K562 (cell line): ENCODE measurements at regions not wholly inside any gene's neighbourhood (a gene's known extent, or its start where the extent isn't known, plus 50 kb on each side); places are given as distances from the start of the nearest gene placed in this dataset.

Source experiments
- ATAC-seq: fragments of 200-7000 bp; cut with Tn5 transposase; 3 replicates; pipeline ENCODE4 v1.9.1; 2020; ENCODE audit warnings: moderate library complexity
- BruUV-seq: library from RNA; stranded (reverse); fragments of 400-500 nt; replicated peaks from 2 replicates; lab custom pipeline; 2021; lab: Mats Ljungman, UMichigan
- CTCF ChIA-PET: fragments of 300-600 bp; formaldehyde crosslinking; extraction: SDS; loops from one replicate; lab custom pipeline; 2021; ENCODE audit warnings: low intra/inter-chr PET ratio; lab: Yijun Ruan, JAX
- POLR2A ChIA-PET: fragments of 300-600, 350-650 bp; sonication (Branson Sonifier 250); formaldehyde crosslinking; extraction: SDS; loops from one replicate; lab custom pipeline; 2021; ENCODE audit warnings: antibody characterized with exemption, inconsistent platforms; lab: Yijun Ruan, JAX
- DNase-seq, 4 experiments: peaks; one replicate each; pipeline versions ENCODE4 v3.0.0 to v3.0.0-alpha.2; 2011 to 2018; ENCODE audit warnings: low spot score in 3 of 4, mixed read lengths in 3 of 4; ENCODE audit errors: extremely low read depth in 1 of 4
- FAIRE-seq: peaks from 2 replicates; lab custom pipeline; 2011; peaks lifted over from hg19 to GRCh38; lab: Jason Lieb, UNC
- H2AFZ ChIP-seq: 2 replicates; pipeline ENCODE4 v1.6.0; 2011; ENCODE audit warnings: low read depth, low read length, control low read depth, inconsistent platforms
- H3K27ac ChIP-seq: fragments of 200-600 bp; 3 replicates; pipeline ENCODE4 v1.8.0; 2011; ENCODE audit warnings: low read depth, mild to moderate bottlenecking, control low read depth, inconsistent platforms, low read length, moderate library complexity, mixed read lengths; ENCODE audit errors: extremely low read depth
- H3K27me3 ChIP-seq, 2 experiments: fragments of 300-600 bp in 1 of 2; 2 replicates in 1 of 2; 3 replicates in 1 of 2; pipeline versions ENCODE4 v1.6.0 to v1.8.0; 2011; ENCODE audit warnings: inconsistent platforms in 2 of 2, low read length in 2 of 2, mild to moderate bottlenecking in 1 of 2, mixed read lengths in 1 of 2, moderate library complexity in 1 of 2; ENCODE audit not compliant: control insufficient read depth in 2 of 2, insufficient read depth in 2 of 2
- H3K36me3 ChIP-seq: fragments of 300-600 bp; 3 replicates; pipeline ENCODE4 v1.8.0; 2011; ENCODE audit warnings: mild to moderate bottlenecking, low read length, inconsistent platforms; ENCODE audit not compliant: control insufficient read depth, insufficient read depth
- H3K4me1 ChIP-seq, 2 experiments: fragments of 200-600 bp in 1 of 2; replicated peaks in 1 of 2; 2 replicates in 1 of 2; 3 replicates in 1 of 2; pipeline versions ENCODE4 v1.5.1 to v1.8.0; 2011; ENCODE audit warnings: inconsistent platforms in 2 of 2, low read length in 2 of 2, mild to moderate bottlenecking in 1 of 2, mixed read lengths in 1 of 2, moderate library complexity in 1 of 2; ENCODE audit not compliant: control insufficient read depth in 2 of 2, insufficient read depth in 2 of 2
- H3K4me2 ChIP-seq: 2 replicates; pipeline ENCODE4 v1.6.1; 2011; ENCODE audit warnings: low read length, control low read depth, inconsistent platforms, mixed read lengths; ENCODE audit not compliant: insufficient read depth
- H3K4me3 ChIP-seq: fragments of 200-600 bp; sonication (generic), shearing (Covaris generic); 2 replicates; pipeline ENCODE4 v1.5.1; 2016; ENCODE audit warnings: control low read depth, inconsistent platforms
- H3K79me2 ChIP-seq: fragments of 200-600 bp; 3 replicates; pipeline ENCODE4 v1.8.0; 2011; ENCODE audit warnings: low read length, inconsistent platforms; ENCODE audit not compliant: control insufficient read depth, insufficient read depth
- H3K9ac ChIP-seq, 2 experiments: 2 replicates each; pipeline versions ENCODE4 v1.6.0 to v1.6.1; 2011; ENCODE audit warnings: low read depth in 2 of 2, low read length in 2 of 2, control low read depth in 1 of 2, inconsistent platforms in 1 of 2, mild to moderate bottlenecking in 1 of 2, mixed read lengths in 1 of 2; ENCODE audit not compliant: insufficient read depth in 1 of 2
- H3K9me1 ChIP-seq: one replicate; pipeline ENCODE4 v1.6.0; 2011; ENCODE audit warnings: inconsistent platforms, mild to moderate bottlenecking, low read length, moderate library complexity; ENCODE audit not compliant: control insufficient read depth, insufficient read depth
- H3K9me3 ChIP-seq: replicated peaks from 2 replicates; pipeline ENCODE4 v1.5.1; 2011; ENCODE audit warnings: low read depth, low read length, inconsistent platforms; ENCODE audit not compliant: control insufficient read depth, insufficient read depth
- H4K20me1 ChIP-seq: replicated peaks from 2 replicates; pipeline ENCODE4 v1.6.1; 2011; ENCODE audit warnings: low read length, inconsistent platforms, mixed read lengths; ENCODE audit not compliant: control insufficient read depth, insufficient read depth
- DMBX1 ChIP-seq: fragments of 250-450 bp; sonication (Bioruptor Pico); IDR thresholded peaks from 2 replicates; pipeline ENCODE4 v1.8.0; 2022; ENCODE audit warnings: inconsistent platforms, mild to moderate bottlenecking, moderate library complexity, borderline replicate concordance
- HNRNPLL ChIP-seq: fragments of 200-400 bp; formaldehyde crosslinking; IDR thresholded peaks from 2 replicates; pipeline ENCODE4 v1.6.1; 2017; ENCODE audit warnings: low read length, low read depth, mild to moderate bottlenecking; ENCODE audit not compliant: poor library complexity, severe bottlenecking
- MAZ ChIP-seq, 2 experiments: fragments of 450-650 bp in 1 of 2; sonication (generic) in 1 of 2; formaldehyde crosslinking; IDR thresholded peaks in 1 of 2; conservative IDR thresholded peaks in 1 of 2; 2 replicates each; pipeline versions ENCODE4 v1.4.0 to v1.5.0; 2020; ENCODE audit warnings: mild to moderate bottlenecking in 1 of 2, missing genetic modification reagents in 1 of 2
- RAD21 ChIP-seq, 2 experiments: fragments of 250-450 bp in 1 of 2; fragments of 450-650 bp in 1 of 2; sonication (Bioruptor Pico) in 1 of 2; formaldehyde crosslinking in 1 of 2; IDR thresholded peaks in 1 of 2; conservative IDR thresholded peaks in 1 of 2; 2 replicates each; pipeline versions ENCODE4 v1.4.0 to v1.8.0; 2020 to 2022; ENCODE audit warnings: mild to moderate bottlenecking in 2 of 2, moderate library complexity in 1 of 2
- SAFB ChIP-seq: fragments of 200-400 bp; formaldehyde crosslinking; IDR thresholded peaks from 2 replicates; pipeline ENCODE4 v1.6.1; 2017; ENCODE audit warnings: low read depth, low read length, borderline replicate concordance
- SIN3B ChIP-seq: fragments of 450-650 bp; IDR thresholded peaks from 2 replicates; pipeline ENCODE4 v1.6.1; 2017; ENCODE audit warnings: low read depth, mild to moderate bottlenecking, moderate library complexity
- SMAD2 ChIP-seq: fragments of 150-350 bp; IDR thresholded peaks from 2 replicates; pipeline ENCODE4 v1.6.1; 2014; ENCODE audit warnings: low read depth, mild to moderate bottlenecking, low read length
- SMC3 ChIP-seq: conservative IDR thresholded peaks from 2 replicates; pipeline ENCODE4 v1.6.1; 2011; ENCODE audit warnings: low read depth, low read length, improper control_type of control experiment; ENCODE audit not compliant: insufficient read depth
- ZNF133 ChIP-seq: fragments of 250-450 bp; sonication (Bioruptor Pico); IDR thresholded peaks from 2 replicates; pipeline ENCODE4 v1.4.0; 2020; ENCODE audit warnings: mild to moderate bottlenecking
- ZNF584 ChIP-seq: fragments of 200-800 bp; sonication (Bioruptor generic); IDR thresholded peaks from 2 replicates; pipeline ENCODE4 v1.6.1; 2016; ENCODE audit warnings: low read depth, mild to moderate bottlenecking, missing genetic modification characterization, missing compliant biosample characterization
- ZNF778 ChIP-seq: fragments of 450-650 bp; formaldehyde crosslinking; IDR thresholded peaks from 2 replicates; pipeline ENCODE4 v1.4.0; 2020; ENCODE audit warnings: mild to moderate bottlenecking, moderate library complexity
- ZNF830 ChIP-seq: fragments of 250-450 bp; sonication (Bioruptor Pico); IDR thresholded peaks from 2 replicates; pipeline ENCODE4 v1.5.0; 2021; ENCODE audit warnings: mild to moderate bottlenecking
- WGBS: fragments of 100-300 bp; shearing (Covaris generic); methylation state at CpG from one replicate; pipeline ENCODE4 v1.1.6; 2016; ENCODE audit warnings: low coverage, mixed read lengths; ENCODE audit not compliant: insufficient coverage; ENCODE audit errors: missing lambda C conversion rate; 5-methylcytosine and 5-hydroxymethylcytosine counted together
- in situ Hi-C: fragments of 300-500 bp; cut with MboI; formaldehyde crosslinking; loops from 4 replicates; pipeline ENCODE4 v1.15.0; 2018; ENCODE audit warnings: inconsistent platforms, mixed read lengths
- intact Hi-C: fragments of 100-400 bp; cut with micrococcal nuclease; formaldehyde crosslinking; loops from 2 replicates; pipeline ENCODE4 v1.14.2; 2022
- TF ChIP-seq, protein P1 (sequence below): sonication (generic); formaldehyde crosslinking; IDR thresholded peaks from 2 replicates; pipeline ENCODE4 v1.5.0; 2020; ENCODE audit warnings: missing genetic modification reagents
- TF ChIP-seq, protein P2 (sequence below): sonication (generic); formaldehyde crosslinking; IDR thresholded peaks from 2 replicates; pipeline ENCODE4 v1.9.0; 2022; ENCODE audit warnings: mild to moderate bottlenecking, missing genetic modification reagents
- TF ChIP-seq, protein P3 (sequence below): fragments of 450-650 bp; IDR thresholded peaks from one replicate; pipeline ENCODE4 v1.6.1; 2018; ENCODE audit warnings: mild to moderate bottlenecking, moderate library complexity; ENCODE audit not compliant: partially characterized antibody
- TF ChIP-seq, protein P4 (sequence below): fragments of 450-650 bp; IDR thresholded peaks from 2 replicates; pipeline ENCODE4 v1.6.1; 2016; ENCODE audit warnings: low read depth, mild to moderate bottlenecking, moderate library complexity
- TF ChIP-seq, protein P5 (sequence below): fragments of 250-450 bp; sonication (Bioruptor Pico); IDR thresholded peaks from 2 replicates; pipeline ENCODE4 v1.5.1; 2021; ENCODE audit warnings: mild to moderate bottlenecking

DNA sequence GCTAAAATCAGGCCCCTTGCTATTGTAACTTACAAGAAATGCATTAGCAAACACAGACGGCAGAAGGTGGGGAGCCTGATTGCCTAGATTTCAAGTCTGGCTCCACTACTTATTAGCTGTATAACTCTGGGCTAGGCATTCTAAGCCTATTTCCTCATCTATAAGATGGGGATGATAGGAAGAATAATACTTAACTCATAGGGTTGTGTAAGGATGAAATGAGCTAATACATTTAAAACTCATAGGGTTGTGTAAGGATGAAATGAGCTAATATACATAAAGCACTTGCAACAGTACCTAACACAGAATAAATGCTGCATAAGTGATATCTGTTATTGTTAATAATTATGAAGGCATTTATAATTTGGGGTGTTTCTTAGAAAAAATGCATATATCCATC, 60.1 kb upstream of the DIO2 start (continued):
- TF ChIP-seq SAFB (no peak), DMBX1 (CRISPR knock-in tag) (no peak), HNRNPLL (no peak), ZNF584 (CRISPR knock-in tag) (no peak), ZNF778 (CRISPR knock-in tag) (no peak), SMC3 (no peak)
- TF ChIP-seq, protein P1, sequence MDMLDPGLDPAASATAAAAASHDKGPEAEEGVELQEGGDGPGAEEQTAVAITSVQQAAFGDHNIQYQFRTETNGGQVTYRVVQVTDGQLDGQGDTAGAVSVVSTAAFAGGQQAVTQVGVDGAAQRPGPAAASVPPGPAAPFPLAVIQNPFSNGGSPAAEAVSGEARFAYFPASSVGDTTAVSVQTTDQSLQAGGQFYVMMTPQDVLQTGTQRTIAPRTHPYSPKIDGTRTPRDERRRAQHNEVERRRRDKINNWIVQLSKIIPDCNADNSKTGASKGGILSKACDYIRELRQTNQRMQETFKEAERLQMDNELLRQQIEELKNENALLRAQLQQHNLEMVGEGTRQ (CRISPR knock-in tag), result no peak
- TF ChIP-seq, protein P2, sequence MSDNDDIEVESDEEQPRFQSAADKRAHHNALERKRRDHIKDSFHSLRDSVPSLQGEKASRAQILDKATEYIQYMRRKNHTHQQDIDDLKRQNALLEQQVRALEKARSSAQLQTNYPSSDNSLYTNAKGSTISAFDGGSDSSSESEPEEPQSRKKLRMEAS (CRISPR knock-in tag), result no peak
- TF ChIP-seq, all 486 proteins: peak for 0

DNA sequence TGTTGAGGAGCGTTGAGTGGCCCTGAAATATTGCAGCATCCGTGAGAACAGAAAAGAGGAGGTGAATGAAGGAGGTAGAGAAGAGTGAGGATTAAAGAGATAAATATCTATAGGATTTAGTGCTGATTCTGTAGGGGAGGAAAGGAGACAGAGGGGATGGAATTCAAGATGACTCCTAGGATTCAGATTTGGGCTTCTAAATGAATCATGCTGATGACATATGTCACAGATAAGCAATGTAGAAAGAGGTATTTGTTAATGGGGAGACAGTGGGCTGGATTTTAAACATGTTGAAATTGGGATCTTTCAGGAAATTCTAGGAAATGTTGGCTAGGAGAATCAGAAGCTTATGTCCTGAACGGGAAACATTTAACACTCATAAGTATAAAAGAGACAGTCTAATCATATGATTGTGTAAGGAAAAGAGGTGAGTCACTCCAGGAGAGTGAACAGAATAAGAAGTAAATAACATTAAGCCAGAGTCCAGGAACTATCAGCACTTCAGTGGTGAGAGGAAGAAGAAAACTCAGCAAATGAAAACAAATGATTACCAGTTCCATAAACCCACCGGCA, 58.1 kb upstream of the DIO2 start:
- no peak for FAIRE-seq
- BruUV-seq, result no TSS peak
- 0% methylated on average over 3 of the region's 4 CpGs for WGBS
- no peak for ATAC-seq
- H3K79me2 ChIP-seq, result no peaks in the 10 kb centered on the region
- DNase-seq, result no peak
- no peak overlapping the region for H2AFZ ChIP-seq
- intact Hi-C loops, result no loop called here
- H3K27ac ChIP-seq, result no peak overlapping the region
- ChIA-PET POLR2A (no interaction called here), CTCF (no interaction called here)
- H3K27me3 ChIP-seq, result no peaks in the 10 kb centered on the region
- no peak overlapping the region for H3K4me3 ChIP-seq
- H3K9ac ChIP-seq, result no peak overlapping the region
- H3K9me1 ChIP-seq, result no peaks in the 10 kb centered on the region
- no peaks in the 10 kb centered on the region for H3K4me1 ChIP-seq
- H3K4me2 ChIP-seq, result no peak overlapping the region
- no peaks in the 10 kb centered on the region for H4K20me1 ChIP-seq
- H3K36me3 ChIP-seq, result no peaks in the 10 kb centered on the region
- in situ Hi-C loops, result no loop called here
- H3K9me3 ChIP-seq, result no peaks in the 10 kb centered on the region
- TF ChIP-seq, protein P3, sequence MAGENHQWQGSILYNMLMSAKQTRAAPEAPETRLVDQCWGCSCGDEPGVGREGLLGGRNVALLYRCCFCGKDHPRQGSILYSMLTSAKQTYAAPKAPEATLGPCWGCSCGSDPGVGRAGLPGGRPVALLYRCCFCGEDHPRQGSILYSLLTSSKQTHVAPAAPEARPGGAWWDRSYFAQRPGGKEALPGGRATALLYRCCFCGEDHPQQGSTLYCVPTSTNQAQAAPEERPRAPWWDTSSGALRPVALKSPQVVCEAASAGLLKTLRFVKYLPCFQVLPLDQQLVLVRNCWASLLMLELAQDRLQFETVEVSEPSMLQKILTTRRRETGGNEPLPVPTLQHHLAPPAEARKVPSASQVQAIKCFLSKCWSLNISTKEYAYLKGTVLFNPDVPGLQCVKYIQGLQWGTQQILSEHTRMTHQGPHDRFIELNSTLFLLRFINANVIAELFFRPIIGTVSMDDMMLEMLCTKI, result no peak
- TF ChIP-seq SIN3B, result no peak
- TF ChIP-seq, protein P4, sequence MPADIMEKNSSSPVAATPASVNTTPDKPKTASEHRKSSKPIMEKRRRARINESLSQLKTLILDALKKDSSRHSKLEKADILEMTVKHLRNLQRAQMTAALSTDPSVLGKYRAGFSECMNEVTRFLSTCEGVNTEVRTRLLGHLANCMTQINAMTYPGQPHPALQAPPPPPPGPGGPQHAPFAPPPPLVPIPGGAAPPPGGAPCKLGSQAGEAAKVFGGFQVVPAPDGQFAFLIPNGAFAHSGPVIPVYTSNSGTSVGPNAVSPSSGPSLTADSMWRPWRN, result no peak
- no peak for TF ChIP-seq ZNF133 (CRISPR knock-in tag)
- no peak for TF ChIP-seq MAZ (CRISPR knock-in tag; conservative IDR thresholded peaks at IDR 0.05 in 1 of 2, IDR thresholded peaks at IDR 0.05 in 1 of 2)
- TF ChIP-seq ZNF830 (CRISPR knock-in tag), result no peak
- TF ChIP-seq SMAD2, result no peak
- TF ChIP-seq, protein P5, sequence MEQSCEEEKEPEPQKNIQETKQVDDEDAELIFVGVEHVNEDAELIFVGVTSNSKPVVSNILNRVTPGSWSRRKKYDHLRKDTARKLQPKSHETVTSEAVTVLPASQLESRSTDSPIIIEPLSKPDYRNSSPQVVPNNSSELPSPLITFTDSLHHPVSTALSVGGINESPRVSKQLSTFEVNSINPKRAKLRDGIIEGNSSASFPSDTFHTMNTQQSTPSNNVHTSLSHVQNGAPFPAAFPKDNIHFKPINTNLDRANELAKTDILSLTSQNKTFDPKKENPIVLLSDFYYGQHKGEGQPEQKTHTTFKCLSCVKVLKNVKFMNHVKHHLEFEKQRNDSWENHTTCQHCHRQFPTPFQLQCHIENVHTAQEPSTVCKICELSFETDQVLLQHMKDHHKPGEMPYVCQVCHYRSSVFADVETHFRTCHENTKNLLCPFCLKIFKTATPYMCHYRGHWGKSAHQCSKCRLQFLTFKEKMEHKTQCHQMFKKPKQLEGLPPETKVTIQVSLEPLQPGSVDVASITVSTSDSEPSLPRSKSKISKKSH, result no peak
- no peak for TF ChIP-seq RAD21 (CRISPR knock-in tag; conservative IDR thresholded peaks at IDR 0.05 in 1 of 2, IDR thresholded peaks at IDR 0.05 in 1 of 2)
